ENCODE measurements at regions not wholly inside any gene's neighbourhood (a gene's known extent, or its start where the extent isn't known, plus 50 kb on each side); places are given as distances from the start of the nearest gene placed in this dataset.

DNA sequence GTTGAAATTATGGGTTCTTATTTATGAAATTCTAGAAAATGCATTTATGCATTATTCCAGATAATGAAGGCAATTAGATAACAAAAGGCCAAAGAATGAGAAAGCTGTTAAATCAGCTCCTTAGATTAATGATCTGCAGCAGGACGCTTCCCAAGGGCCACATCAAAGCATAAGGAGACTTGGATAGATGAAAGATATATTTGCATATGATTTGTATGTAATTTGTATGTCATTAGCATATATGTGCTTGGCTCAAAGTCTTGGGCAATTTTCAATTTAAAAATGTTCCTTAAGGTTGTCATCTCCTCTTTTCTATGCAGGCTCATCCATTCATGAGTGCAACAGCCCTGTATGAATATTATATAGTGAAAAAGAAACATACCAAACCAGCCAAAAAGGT is 126.8 kb upstream of the IRS2 start:
- TF ChIP-seq, protein P1, sequence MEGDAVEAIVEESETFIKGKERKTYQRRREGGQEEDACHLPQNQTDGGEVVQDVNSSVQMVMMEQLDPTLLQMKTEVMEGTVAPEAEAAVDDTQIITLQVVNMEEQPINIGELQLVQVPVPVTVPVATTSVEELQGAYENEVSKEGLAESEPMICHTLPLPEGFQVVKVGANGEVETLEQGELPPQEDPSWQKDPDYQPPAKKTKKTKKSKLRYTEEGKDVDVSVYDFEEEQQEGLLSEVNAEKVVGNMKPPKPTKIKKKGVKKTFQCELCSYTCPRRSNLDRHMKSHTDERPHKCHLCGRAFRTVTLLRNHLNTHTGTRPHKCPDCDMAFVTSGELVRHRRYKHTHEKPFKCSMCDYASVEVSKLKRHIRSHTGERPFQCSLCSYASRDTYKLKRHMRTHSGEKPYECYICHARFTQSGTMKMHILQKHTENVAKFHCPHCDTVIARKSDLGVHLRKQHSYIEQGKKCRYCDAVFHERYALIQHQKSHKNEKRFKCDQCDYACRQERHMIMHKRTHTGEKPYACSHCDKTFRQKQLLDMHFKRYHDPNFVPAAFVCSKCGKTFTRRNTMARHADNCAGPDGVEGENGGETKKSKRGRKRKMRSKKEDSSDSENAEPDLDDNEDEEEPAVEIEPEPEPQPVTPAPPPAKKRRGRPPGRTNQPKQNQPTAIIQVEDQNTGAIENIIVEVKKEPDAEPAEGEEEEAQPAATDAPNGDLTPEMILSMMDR (IDR thresholded peaks at IDR 0.05): no peak
- TF ChIP-seq POLR2A (IDR thresholded peaks at IDR 0.05): no peak

Data from uterus (tissue), 2 donors.